ENCODE measurements at regions not wholly inside any gene's neighbourhood (a gene's known extent, or its start where the extent isn't known, plus 50 kb on each side); places are given as distances from the start of the nearest gene placed in this dataset.

DNA sequence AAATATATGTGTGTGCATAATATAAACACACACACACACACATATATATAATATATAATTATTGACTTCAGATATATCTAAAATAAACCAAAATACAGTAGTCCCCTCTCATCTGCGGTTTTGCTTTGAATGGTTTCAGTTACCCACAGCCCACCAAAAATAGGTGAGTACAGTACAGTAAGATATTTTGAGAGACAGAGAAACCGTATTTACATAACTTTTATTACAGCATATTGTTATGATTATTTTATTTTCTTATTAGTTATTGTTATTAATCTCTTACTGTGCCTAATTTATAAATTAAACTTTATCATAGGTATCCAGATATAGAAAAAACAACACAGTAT is 564.2 kb downstream of the ACTL7B start:
- DNase-seq (ENCODE audit: low spot score, unreplicated experiment): no peak
- TF ChIP-seq, protein P1, sequence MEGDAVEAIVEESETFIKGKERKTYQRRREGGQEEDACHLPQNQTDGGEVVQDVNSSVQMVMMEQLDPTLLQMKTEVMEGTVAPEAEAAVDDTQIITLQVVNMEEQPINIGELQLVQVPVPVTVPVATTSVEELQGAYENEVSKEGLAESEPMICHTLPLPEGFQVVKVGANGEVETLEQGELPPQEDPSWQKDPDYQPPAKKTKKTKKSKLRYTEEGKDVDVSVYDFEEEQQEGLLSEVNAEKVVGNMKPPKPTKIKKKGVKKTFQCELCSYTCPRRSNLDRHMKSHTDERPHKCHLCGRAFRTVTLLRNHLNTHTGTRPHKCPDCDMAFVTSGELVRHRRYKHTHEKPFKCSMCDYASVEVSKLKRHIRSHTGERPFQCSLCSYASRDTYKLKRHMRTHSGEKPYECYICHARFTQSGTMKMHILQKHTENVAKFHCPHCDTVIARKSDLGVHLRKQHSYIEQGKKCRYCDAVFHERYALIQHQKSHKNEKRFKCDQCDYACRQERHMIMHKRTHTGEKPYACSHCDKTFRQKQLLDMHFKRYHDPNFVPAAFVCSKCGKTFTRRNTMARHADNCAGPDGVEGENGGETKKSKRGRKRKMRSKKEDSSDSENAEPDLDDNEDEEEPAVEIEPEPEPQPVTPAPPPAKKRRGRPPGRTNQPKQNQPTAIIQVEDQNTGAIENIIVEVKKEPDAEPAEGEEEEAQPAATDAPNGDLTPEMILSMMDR (IDR thresholded peaks at IDR 0.05; ENCODE audit: unreplicated experiment): no peak
- Mint-ChIP-seq H3K4me1 (ENCODE audit: low read depth) (peaks cover 11% of the 10 kb centered on the region), H3K27ac (no peak overlapping the region), H3K4me3 (ENCODE audit: low read depth) (no peak overlapping the region), H3K27me3 (peaks cover 35% of the 10 kb centered on the region), H3K36me3 (ENCODE audit: insufficient read depth) (no peaks in the 10 kb centered on the region), H3K9me3 (ENCODE audit: low read depth) (no peaks in the 10 kb centered on the region)

- DNase-seq (ENCODE audit: low spot score, unreplicated experiment): no peak
- Mint-ChIP-seq H3K27ac (no peak overlapping the region), H3K27me3 (peaks cover 40% of the 10 kb centered on the region), H3K4me3 (ENCODE audit: low read depth) (no peak overlapping the region), H3K36me3 (ENCODE audit: insufficient read depth) (no peaks in the 10 kb centered on the region), H3K4me1 (ENCODE audit: low read depth) (peaks cover 8% of the 10 kb centered on the region), H3K9me3 (ENCODE audit: low read depth) (no peaks in the 10 kb centered on the region)
- TF ChIP-seq, protein P1 (IDR thresholded peaks at IDR 0.05; ENCODE audit: unreplicated experiment): no peak
Measured at GRCh38 chr9:108290839-108291585, 564.8 kb downstream of the ACTL7B start.

DNA sequence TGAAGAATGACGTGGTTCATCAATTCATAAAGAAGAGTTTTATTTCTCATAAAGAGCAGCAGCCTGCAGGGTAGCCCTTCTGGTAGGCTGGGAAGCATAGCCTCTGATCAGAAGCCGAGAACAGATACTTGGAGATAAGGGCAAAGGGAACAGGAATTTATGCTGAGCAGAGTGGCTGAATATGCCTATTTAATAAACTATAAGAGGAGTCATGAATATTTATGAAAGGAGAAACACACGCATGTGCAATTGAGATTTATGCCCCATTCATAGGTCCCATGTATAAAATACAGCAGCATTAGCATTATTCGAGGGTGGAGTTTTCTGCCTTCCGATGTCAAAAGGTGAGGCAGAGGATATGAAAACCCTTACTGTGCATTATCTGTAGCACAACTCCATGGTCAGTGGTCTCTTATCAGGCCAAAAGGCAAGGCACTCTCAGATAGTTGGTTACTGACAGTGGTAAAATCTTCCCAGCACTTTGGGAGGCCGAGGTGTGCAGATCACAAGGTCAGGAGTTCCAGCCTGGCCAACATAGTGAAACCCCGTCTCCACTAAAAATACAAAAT is 569.1 kb downstream of the ACTL7B start:
- Mint-ChIP-seq H3K4me3 (ENCODE audit: low read depth) (no peak overlapping the region), H3K27ac (no peak overlapping the region), H3K27me3 (peaks cover 44% of the 10 kb centered on the region), H3K36me3 (ENCODE audit: insufficient read depth) (no peaks in the 10 kb centered on the region), H3K9me3 (ENCODE audit: low read depth) (no peaks in the 10 kb centered on the region), H3K4me1 (ENCODE audit: low read depth) (peaks cover 1% of the 10 kb centered on the region)
- no peak for DNase-seq (ENCODE audit: low spot score, unreplicated experiment)
- TF ChIP-seq, protein P1 (IDR thresholded peaks at IDR 0.05; ENCODE audit: unreplicated experiment): no peak

DNA sequence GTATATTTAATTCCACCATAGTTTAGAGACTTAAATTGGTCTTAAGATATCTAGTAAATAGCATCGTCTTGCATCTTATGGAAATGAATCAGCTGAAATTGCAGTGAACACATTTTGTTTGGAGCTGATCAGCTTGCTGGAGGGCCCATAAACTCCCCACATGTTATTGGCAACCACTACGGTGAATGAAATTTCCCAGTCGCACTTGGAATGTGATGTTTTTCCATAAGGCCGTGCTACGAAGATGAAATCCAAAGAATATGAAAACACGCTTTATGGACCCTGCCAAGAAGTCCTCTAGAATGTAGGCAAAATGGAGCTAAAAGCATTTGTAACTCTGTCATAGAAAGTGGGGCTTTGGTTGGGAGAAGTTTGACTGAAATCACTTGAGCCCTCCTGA is 572.1 kb downstream of the ACTL7B start:
- no peaks in the 10 kb centered on the region for H3K36me3 Mint-ChIP-seq (ENCODE audit: insufficient read depth)
- H3K4me1 Mint-ChIP-seq (ENCODE audit: low read depth): peaks cover 3% of the 10 kb centered on the region
- H3K27ac Mint-ChIP-seq: no peak overlapping the region
- no peak overlapping the region for H3K4me3 Mint-ChIP-seq (ENCODE audit: low read depth)
- H3K27me3 Mint-ChIP-seq: peaks cover 62% of the 10 kb centered on the region
- no peak for DNase-seq (ENCODE audit: low spot score, unreplicated experiment)
- TF ChIP-seq, protein P1 (IDR thresholded peaks at IDR 0.05; ENCODE audit: unreplicated experiment): no peak
- no peaks in the 10 kb centered on the region for H3K9me3 Mint-ChIP-seq (ENCODE audit: low read depth)

DNA sequence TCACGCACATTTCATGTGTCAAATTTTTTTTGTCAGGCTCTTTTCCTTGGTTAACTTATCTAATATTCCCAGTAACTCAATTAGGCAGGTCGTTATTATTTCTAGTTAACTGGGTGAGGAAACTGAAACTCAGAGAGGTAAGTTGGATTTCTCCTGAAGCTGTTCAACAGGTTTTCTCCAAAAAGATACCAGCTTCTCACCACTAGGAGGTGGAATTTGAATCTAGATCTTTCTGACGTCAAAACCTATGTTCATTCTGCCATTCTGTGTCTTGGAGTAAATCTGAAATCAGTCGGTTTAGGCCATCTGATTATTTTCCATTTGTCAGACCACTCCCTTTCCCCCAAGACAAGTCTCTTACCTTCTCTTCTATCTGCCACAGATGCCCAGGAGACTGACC is 572.9 kb downstream of the ACTL7B start:
- DNase-seq (ENCODE audit: low spot score, unreplicated experiment): no peak
- no peaks in the 10 kb centered on the region for H3K36me3 Mint-ChIP-seq (ENCODE audit: insufficient read depth)
- H3K27ac Mint-ChIP-seq: no peak overlapping the region
- TF ChIP-seq, protein P1 (IDR thresholded peaks at IDR 0.05; ENCODE audit: unreplicated experiment): peak; percentile 33
- no peak overlapping the region for H3K4me3 Mint-ChIP-seq (ENCODE audit: low read depth)
- H3K4me1 Mint-ChIP-seq (ENCODE audit: low read depth): peaks cover 3% of the 10 kb centered on the region
- H3K9me3 Mint-ChIP-seq (ENCODE audit: low read depth): no peaks in the 10 kb centered on the region
- peaks cover 59% of the 10 kb centered on the region for H3K27me3 Mint-ChIP-seq
